Heart left ventricle (tissue), 16 donors: ENCODE measurements at regions not wholly inside any gene's neighbourhood (a gene's known extent, or its start where the extent isn't known, plus 50 kb on each side); places are given as distances from the start of the nearest gene placed in this dataset.

ENCODE experiments used
- ATAC-seq, 4 donors: fragments of 200-7000 bp; cut with Tn5 transposase; one replicate each; pipeline ENCODE4 v1.9.1; 2020 to 2022; ENCODE audit warnings: moderate library complexity in 4 of 4, mild to moderate bottlenecking in 3 of 4, moderate number of reproducible peaks in 1 of 4
- DNase-seq, 5 donors: peaks; one replicate each; pipeline ENCODE4 v3.0.0-alpha.2; 2020
- H3K27ac ChIP-seq, 12 donors: fragments of 200-600 bp; sonication (generic) in 4 of 12; one replicate each; pipeline versions ENCODE4 v1.5.0 to v1.8.0; 2016 to 2022; ENCODE audit warnings: mild to moderate bottlenecking in 2 of 12
- H3K27me3 ChIP-seq, 9 donors: fragments of 200-600 bp; sonication (generic) in 2 of 9; one replicate each; pipeline versions ENCODE4 v1.5.1 to v1.8.0; 2016 to 2022; ENCODE audit warnings: mild to moderate bottlenecking in 3 of 9
- H3K36me3 ChIP-seq, 9 donors: fragments of 200-600 bp; sonication (generic) in 2 of 9; one replicate each; pipeline versions ENCODE4 v1.5.0 to v1.8.0; 2018 to 2022; ENCODE audit warnings: mild to moderate bottlenecking in 2 of 9
- H3K4me1 ChIP-seq, 12 donors: fragments of 200-600 bp; sonication (generic) in 4 of 12; one replicate each; pipeline versions ENCODE4 v1.5.0 to v1.8.0; 2016 to 2022; ENCODE audit warnings: mild to moderate bottlenecking in 3 of 12
- H3K4me3 ChIP-seq, 12 donors: fragments of 200-600 bp; sonication (generic) in 4 of 12; one replicate each; pipeline versions ENCODE4 v1.5.0 to v1.8.0; 2017 to 2022; ENCODE audit warnings: mild to moderate bottlenecking in 9 of 12, moderate library complexity in 4 of 12
- H3K9me3 ChIP-seq, 12 donors: fragments of 200-600 bp; sonication (generic) in 4 of 12; one replicate each; pipeline versions ENCODE4 v1.5.0 to v1.8.0; 2016 to 2022; ENCODE audit warnings: mild to moderate bottlenecking in 1 of 12
- POLR2A ChIP-seq, 2 donors: fragments of 450-650 bp; IDR thresholded peaks; one replicate each; pipeline ENCODE4 v1.6.1; 2017; ENCODE audit warnings: antibody characterized with exemption in 2 of 2, mild to moderate bottlenecking in 2 of 2, moderate library complexity in 2 of 2
- WGBS, 4 donors: extraction: QIAGEN DNeasy Blood & Tissue Kit in 2 of 4; methylation state at CpG; one replicate each; pipeline versions ENCODE4 v1.1.5 to v1.1.7; 2013 to 2018; 5-methylcytosine and 5-hydroxymethylcytosine counted together
- intact Hi-C, 10 donors: fragments of 100-400 bp; cut with DNase I; formaldehyde crosslinking; loops; one replicate each; pipeline versions ENCODE4 v1.11.1 to v1.14.2; 2022
- TF ChIP-seq, protein P1 (sequence below), 12 donors: fragments of 200-600 bp; sonication (generic) in 4 of 12; IDR thresholded peaks; one replicate each; pipeline versions ENCODE4 v1.5.0 to v1.8.0; 2018 to 2022; ENCODE audit warnings: antibody characterized with exemption in 12 of 12, mild to moderate bottlenecking in 5 of 12
- donor health status: ischemic (EF 13 %, LVEDD 7.1; RV severe dilation, severe dysfunction).
- donor health status: healthy with polysubstance abuse.
- donor health status: DM: no; HTN: yes; CAD: no.
- donor health status: DM: no; HTN: no; CAD: no.
- donor health status: ischemic (EF 25% LVEDD 6.9; RV normal size, moderate dysfunction).
- donor health status: ischemic (EF 25% LVEDD 5.7; RV mildly dilated, moderate dysfunction).
- donor health status: healthy.
- donor health status: DM: yes; HTN: yes; CAD: no.
- donor health status: ischemic (EF 35%, LVEDD 5.7; RV mildly dilated, moderate dysfunction).
- donor health status: nonischemic (EF 11% LVEDD 7.7; RV severe dilation, severe dysfunction).
- donor health status: DM: yes; HTN: yes; CAD: no.
- donor health status: PGD.
- donor health status: ischemic (EF 29% LVEDD 5.4; RV normal size, mild dysfunction).
- donor health status: nonischemic (EF 23%, LVEDD 6.1; RV moderate dilation, normal function).

DNA sequence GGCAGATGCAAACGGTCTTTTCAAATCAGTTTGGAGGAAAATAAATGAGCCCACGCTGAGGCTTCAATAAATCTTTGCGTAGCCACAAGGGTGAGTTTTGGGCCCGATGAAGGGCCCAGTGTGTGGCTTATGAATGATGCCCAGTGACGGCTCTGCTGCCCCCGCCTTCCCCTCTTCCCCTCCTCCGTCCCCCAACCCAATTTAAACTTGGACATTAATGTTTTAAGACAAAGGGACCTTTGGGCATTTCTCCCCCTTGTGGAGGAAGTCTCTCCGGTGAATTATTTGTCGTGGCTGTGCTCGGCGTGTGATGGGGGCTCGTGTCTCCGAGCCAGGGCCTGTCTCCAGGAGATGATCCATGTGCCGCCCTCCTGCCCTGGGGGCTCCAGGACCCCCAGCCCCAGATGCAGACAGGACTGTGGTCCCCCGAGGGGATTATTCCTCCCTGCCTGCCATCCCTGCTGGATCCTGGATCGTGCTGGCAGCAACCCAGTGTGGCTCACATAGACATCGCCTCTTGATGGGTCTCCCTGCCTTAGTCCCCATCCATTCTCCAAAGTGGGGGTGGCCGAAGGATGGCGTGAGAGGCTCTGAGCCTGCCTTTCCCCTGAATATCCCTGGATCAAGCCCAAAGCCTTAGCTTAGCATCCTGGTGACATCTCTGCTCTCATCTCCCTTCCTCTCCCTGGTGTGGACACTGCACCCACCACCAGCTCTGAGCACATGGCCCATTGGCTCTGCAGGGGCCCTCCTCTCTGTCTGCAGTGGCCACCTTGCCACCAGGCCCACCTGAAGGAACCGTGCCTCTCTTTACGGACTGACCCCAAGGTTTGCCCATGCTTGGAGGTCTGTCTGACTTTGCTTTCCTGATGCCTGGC lies 56.4 kb downstream of the SMIM38 start:
- peaks cover 0 to 9% (median 0%) of the 10 kb centered on the region in 9 donors for H3K27me3 ChIP-seq
- H3K27ac ChIP-seq: no peak overlapping the region
- no peak for TF ChIP-seq POLR2A (IDR thresholded peaks at IDR 0.05)
- TF ChIP-seq, protein P1, sequence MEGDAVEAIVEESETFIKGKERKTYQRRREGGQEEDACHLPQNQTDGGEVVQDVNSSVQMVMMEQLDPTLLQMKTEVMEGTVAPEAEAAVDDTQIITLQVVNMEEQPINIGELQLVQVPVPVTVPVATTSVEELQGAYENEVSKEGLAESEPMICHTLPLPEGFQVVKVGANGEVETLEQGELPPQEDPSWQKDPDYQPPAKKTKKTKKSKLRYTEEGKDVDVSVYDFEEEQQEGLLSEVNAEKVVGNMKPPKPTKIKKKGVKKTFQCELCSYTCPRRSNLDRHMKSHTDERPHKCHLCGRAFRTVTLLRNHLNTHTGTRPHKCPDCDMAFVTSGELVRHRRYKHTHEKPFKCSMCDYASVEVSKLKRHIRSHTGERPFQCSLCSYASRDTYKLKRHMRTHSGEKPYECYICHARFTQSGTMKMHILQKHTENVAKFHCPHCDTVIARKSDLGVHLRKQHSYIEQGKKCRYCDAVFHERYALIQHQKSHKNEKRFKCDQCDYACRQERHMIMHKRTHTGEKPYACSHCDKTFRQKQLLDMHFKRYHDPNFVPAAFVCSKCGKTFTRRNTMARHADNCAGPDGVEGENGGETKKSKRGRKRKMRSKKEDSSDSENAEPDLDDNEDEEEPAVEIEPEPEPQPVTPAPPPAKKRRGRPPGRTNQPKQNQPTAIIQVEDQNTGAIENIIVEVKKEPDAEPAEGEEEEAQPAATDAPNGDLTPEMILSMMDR (IDR thresholded peaks at IDR 0.05): peak in 9 of 12 donors; percentile 17 to 48 (median 25)
- intact Hi-C loops: loop anchor here in 3 of 10 donors (5.0 to 10.0 kb wide), 3 partner anchors 77 to 85 kb away; no protein-coding TSS in a partner anchor
- DNase-seq: no peak
- peaks cover 0 to 8% (median 0%) of the 10 kb centered on the region in 12 donors for H3K9me3 ChIP-seq
- 46 to 51% (median 47%) methylated on average over 18 to 21 of the region's 21 CpGs for WGBS, 4 donors
- H3K4me1 ChIP-seq: peaks cover 0 to 4% (median 0%) of the 10 kb centered on the region in 12 donors
- H3K36me3 ChIP-seq: no peaks in the 10 kb centered on the region
- no peak overlapping the region for H3K4me3 ChIP-seq
- no peak for ATAC-seq

DNA sequence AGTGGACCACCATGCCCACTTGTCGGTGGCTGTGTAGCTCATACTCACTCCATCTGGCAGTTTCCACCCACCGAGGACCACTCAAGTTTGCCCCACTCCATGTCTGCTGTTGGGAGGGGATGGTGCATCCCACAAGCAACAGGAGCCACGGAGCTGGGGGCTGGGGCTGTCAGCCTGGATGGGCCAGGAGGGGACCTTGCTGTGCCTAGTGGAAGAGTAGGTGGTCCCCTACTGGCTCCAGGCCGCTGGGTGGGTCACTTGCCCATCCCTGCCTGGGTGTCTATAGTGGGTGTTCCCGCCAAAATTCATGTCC lies 57.0 kb downstream of the SMIM38 start:
- peaks cover 0 to 7% (median 0%) of the 10 kb centered on the region in 12 donors for H3K4me1 ChIP-seq
- intact Hi-C loops: loop anchor here in 3 of 10 donors (5.0 to 10.0 kb wide), 3 partner anchors 78 to 85 kb away; no protein-coding TSS in a partner anchor
- peaks cover 0 to 9% (median 0%) of the 10 kb centered on the region in 9 donors for H3K27me3 ChIP-seq
- DNase-seq (peak in 1 of 5 donors; percentile 3), ATAC-seq (no peak)
- H3K4me3 ChIP-seq: no peak overlapping the region
- peaks cover 0 to 8% (median 0%) of the 10 kb centered on the region in 12 donors for H3K9me3 ChIP-seq
- H3K27ac ChIP-seq: no peak overlapping the region
- TF ChIP-seq, protein P1 (IDR thresholded peaks at IDR 0.05): no peak
- no peaks in the 10 kb centered on the region for H3K36me3 ChIP-seq
- 91 to 96% (median 94%) methylated on average over 5 of the region's 5 CpGs for WGBS, 4 donors

DNA sequence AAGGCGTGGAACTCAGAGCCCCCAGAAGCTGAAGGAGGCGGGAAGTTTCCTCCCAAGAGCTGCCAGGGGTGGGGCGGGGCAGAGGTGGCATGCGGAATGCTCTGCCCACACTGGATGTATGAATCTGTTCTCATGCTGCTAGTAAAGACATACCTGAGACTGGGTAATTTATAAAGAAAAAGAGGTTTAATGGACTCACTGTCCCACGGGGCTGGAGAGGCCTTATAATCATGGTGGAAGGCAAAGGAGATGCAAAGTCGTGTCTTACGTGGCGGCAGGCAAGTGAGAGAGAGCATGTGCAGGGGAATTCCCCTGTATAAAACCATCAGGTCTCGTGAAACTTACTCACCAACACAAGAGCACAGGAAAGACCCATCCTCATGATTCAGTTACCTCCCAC lies 57.6 kb downstream of the SMIM38 start:
- H3K27ac ChIP-seq: no peak overlapping the region
- H3K27me3 ChIP-seq: peaks cover 0 to 9% (median 0%) of the 10 kb centered on the region in 9 donors
- H3K9me3 ChIP-seq: peaks cover 0 to 3% (median 0%) of the 10 kb centered on the region in 12 donors
- WGBS, 4 donors: 85 to 96% (median 92%) methylated on average over 9 of the region's 9 CpGs
- no peaks in the 10 kb centered on the region for H3K36me3 ChIP-seq
- TF ChIP-seq POLR2A (IDR thresholded peaks at IDR 0.05): no peak
- TF ChIP-seq, protein P1 (IDR thresholded peaks at IDR 0.05): no peak
- intact Hi-C loops: loop anchor here in 3 of 10 donors (5.0 to 10.0 kb wide), 3 partner anchors 79 to 86 kb away; no protein-coding TSS in a partner anchor
- H3K4me3 ChIP-seq: no peak overlapping the region
- ATAC-seq (no peak), DNase-seq (peak in 1 of 5 donors; percentile 2)
- H3K4me1 ChIP-seq: peaks cover 0 to 8% (median 0%) of the 10 kb centered on the region in 12 donors

DNA sequence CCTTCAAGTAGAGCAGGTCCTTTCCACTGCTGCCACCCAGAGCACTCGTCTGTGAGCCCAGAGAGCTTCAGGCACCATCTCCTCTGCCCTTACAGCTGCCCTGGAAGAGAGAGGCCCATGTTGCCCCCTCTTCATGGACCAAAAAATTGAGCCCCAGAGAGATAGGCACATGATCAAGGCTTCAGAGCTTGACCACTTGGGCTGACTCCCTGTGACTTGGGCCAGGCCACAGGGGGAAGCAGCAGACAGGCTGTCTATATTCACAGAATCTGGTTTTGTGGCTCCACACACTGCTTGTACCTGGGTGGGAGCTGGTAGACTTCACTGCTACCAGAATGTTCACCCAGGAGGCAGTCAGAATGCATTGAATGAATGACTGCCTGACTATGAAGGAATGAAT lies 58.2 kb downstream of the SMIM38 start:
- ATAC-seq (no peak), DNase-seq (peak in 1 of 5 donors; percentile 0)
- no peak for TF ChIP-seq POLR2A (IDR thresholded peaks at IDR 0.05)
- TF ChIP-seq, protein P1 (IDR thresholded peaks at IDR 0.05): no peak
- Histone ChIP-seq H3K36me3 (no peaks in the 10 kb centered on the region), H3K27ac (no peak overlapping the region), H3K4me1 (peaks cover 0 to 8% (median 0%) of the 10 kb centered on the region in 12 donors), H3K9me3 (no peaks in the 10 kb centered on the region), H3K27me3 (peaks cover 0 to 9% (median 0%) of the 10 kb centered on the region in 9 donors), H3K4me3 (no peak overlapping the region)
- intact Hi-C loops: loop anchor here in 3 of 10 donors (5.0 to 10.0 kb wide), 3 partner anchors 79 to 87 kb away; no protein-coding TSS in a partner anchor
- 88 to 100% (median 94%) methylated on average over 1 of the region's 1 CpG for WGBS, 4 donors
